ENCODE measurements at regions not wholly inside any gene's neighbourhood (a gene's known extent, or its start where the extent isn't known, plus 50 kb on each side); places are given as distances from the start of the nearest gene placed in this dataset.

GRCh38 chr7:53458636-53459035 lies 423.2 kb downstream of the POM121L12 start:
- H3K4me2 ChIP-seq (ENCODE audit: low read length), result no peak overlapping the region
- H3K4me3 ChIP-seq (ENCODE audit: low read length), result no peak overlapping the region
- H3K27ac ChIP-seq (ENCODE audit: low read length), result no peak overlapping the region
- H3F3A ChIP-seq (ENCODE audit: insufficient read depth, low read length, poor library complexity, severe bottlenecking), result no peaks in the 10 kb centered on the region
- H3K9me2 ChIP-seq (ENCODE audit: insufficient read depth, low read length), result no peaks in the 10 kb centered on the region
- no peak overlapping the region for H2AFZ ChIP-seq (ENCODE audit: low read depth, low read length)
- no peaks in the 10 kb centered on the region for H4K20me1 ChIP-seq (ENCODE audit: insufficient read depth)
- TF ChIP-seq REST (IDR thresholded peaks at IDR 0.05; ENCODE audit: borderline replicate concordance) (no peak), EZH2 (IDR thresholded peaks at IDR 0.05; ENCODE audit: borderline replicate concordance, insufficient read depth, low read length, poor library complexity, severe bottlenecking) (no peak), MXI1 (conservative IDR thresholded peaks at IDR 0.05; ENCODE audit: poor library complexity, severe bottlenecking) (no peak), POLR2AphosphoS5 (IDR thresholded peaks at IDR 0.05) (no peak), SMC3 (conservative IDR thresholded peaks at IDR 0.05; ENCODE audit: poor library complexity) (no peak), RAD21 (conservative IDR thresholded peaks at IDR 0.05) (no peak), TAF1 (IDR thresholded peaks at IDR 0.05; ENCODE audit: low read depth) (no peak)
- H3K27me3 ChIP-seq (ENCODE audit: insufficient read depth, low read depth, low read length), result no peaks in the 10 kb centered on the region
- no peaks in the 10 kb centered on the region for H3K36me3 ChIP-seq (ENCODE audit: insufficient read depth, low read length)
- no peak overlapping the region for H3K9ac ChIP-seq (ENCODE audit: low read length)
- no peaks in the 10 kb centered on the region for H3K9me3 ChIP-seq (ENCODE audit: low read length)
- H3K79me2 ChIP-seq (replicated peaks; ENCODE audit: insufficient read depth, low read length), result no peaks in the 10 kb centered on the region

GRCh38 chr7:53466371-53466770 lies 430.9 kb downstream of the POM121L12 start:
- H3K9ac ChIP-seq (ENCODE audit: low read length), result no peak overlapping the region

More at GRCh38 chr7:53466371-53466770, 430.9 kb downstream of the POM121L12 start:
- Histone ChIP-seq H3F3A (ENCODE audit: insufficient read depth, low read length, poor library complexity, severe bottlenecking) (no peaks in the 10 kb centered on the region), H3K79me2 (replicated peaks; ENCODE audit: insufficient read depth, low read length) (no peaks in the 10 kb centered on the region), H3K27ac (ENCODE audit: low read length) (no peak overlapping the region), H3K27me3 (ENCODE audit: insufficient read depth, low read depth, low read length) (no peaks in the 10 kb centered on the region), H3K4me3 (ENCODE audit: low read length) (no peak overlapping the region), H3K9me3 (ENCODE audit: low read length) (no peaks in the 10 kb centered on the region), H3K36me3 (ENCODE audit: insufficient read depth, low read length) (no peaks in the 10 kb centered on the region), H2AFZ (ENCODE audit: low read depth, low read length) (no peak overlapping the region), H3K4me2 (ENCODE audit: low read length) (no peak overlapping the region), H3K9me2 (ENCODE audit: insufficient read depth, low read length) (no peaks in the 10 kb centered on the region), H4K20me1 (ENCODE audit: insufficient read depth) (no peaks in the 10 kb centered on the region)
- TF ChIP-seq EZH2 (IDR thresholded peaks at IDR 0.05; ENCODE audit: borderline replicate concordance, insufficient read depth, low read length, poor library complexity, severe bottlenecking), result no peak
- no peak for TF ChIP-seq CTCF (IDR thresholded peaks at IDR 0.05; ENCODE audit: poor library complexity, severe bottlenecking)
- no peak for TF ChIP-seq POLR2AphosphoS5 (IDR thresholded peaks at IDR 0.05)
- no peak for TF ChIP-seq SMC3 (conservative IDR thresholded peaks at IDR 0.05; ENCODE audit: poor library complexity)
- no peak for TF ChIP-seq TAF1 (IDR thresholded peaks at IDR 0.05; ENCODE audit: low read depth)
- no peak for TF ChIP-seq RAD21 (conservative IDR thresholded peaks at IDR 0.05)
- TF ChIP-seq MXI1 (conservative IDR thresholded peaks at IDR 0.05; ENCODE audit: poor library complexity, severe bottlenecking), result no peak
- TF ChIP-seq EP300 (conservative IDR thresholded peaks at IDR 0.05; ENCODE audit: poor library complexity, severe bottlenecking), result no peak
- TF ChIP-seq REST (IDR thresholded peaks at IDR 0.05; ENCODE audit: borderline replicate concordance), result no peak

Data from neural cell (in vitro differentiated cells).